ENCODE measurements at regions not wholly inside any gene's neighbourhood (a gene's known extent, or its start where the extent isn't known, plus 50 kb on each side); places are given as distances from the start of the nearest gene placed in this dataset.

DNA sequence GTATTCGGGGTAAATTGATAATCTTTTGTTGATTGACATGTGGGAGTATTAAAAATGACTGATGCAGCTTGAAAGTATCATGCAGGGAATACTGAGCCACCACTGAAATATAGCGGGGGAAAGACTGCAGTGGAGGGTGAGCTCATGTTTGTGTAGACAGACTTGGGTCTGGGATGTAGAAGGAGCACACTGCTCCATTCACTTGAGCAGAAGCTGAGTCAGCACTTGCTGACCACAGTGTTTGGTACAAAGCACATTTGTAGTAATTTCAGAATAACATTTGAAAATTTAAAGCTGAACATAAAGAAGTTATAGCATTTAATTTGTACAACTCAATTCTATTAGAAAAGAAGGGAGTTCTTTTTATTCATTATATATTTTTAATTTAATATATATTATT lies 304.3 kb upstream of the PRICKLE1 start:
- no peak for DNase-seq (ENCODE audit: low read depth)
- TF ChIP-seq, protein P1, sequence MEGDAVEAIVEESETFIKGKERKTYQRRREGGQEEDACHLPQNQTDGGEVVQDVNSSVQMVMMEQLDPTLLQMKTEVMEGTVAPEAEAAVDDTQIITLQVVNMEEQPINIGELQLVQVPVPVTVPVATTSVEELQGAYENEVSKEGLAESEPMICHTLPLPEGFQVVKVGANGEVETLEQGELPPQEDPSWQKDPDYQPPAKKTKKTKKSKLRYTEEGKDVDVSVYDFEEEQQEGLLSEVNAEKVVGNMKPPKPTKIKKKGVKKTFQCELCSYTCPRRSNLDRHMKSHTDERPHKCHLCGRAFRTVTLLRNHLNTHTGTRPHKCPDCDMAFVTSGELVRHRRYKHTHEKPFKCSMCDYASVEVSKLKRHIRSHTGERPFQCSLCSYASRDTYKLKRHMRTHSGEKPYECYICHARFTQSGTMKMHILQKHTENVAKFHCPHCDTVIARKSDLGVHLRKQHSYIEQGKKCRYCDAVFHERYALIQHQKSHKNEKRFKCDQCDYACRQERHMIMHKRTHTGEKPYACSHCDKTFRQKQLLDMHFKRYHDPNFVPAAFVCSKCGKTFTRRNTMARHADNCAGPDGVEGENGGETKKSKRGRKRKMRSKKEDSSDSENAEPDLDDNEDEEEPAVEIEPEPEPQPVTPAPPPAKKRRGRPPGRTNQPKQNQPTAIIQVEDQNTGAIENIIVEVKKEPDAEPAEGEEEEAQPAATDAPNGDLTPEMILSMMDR (IDR thresholded peaks at IDR 0.05; ENCODE audit: control insufficient read depth, insufficient read depth, low read depth, low read length, missing control alignments) = no peak
- no peak overlapping the region for H3K4me3 ChIP-seq (ENCODE audit: control insufficient read depth, low read depth, low read length)

DNA sequence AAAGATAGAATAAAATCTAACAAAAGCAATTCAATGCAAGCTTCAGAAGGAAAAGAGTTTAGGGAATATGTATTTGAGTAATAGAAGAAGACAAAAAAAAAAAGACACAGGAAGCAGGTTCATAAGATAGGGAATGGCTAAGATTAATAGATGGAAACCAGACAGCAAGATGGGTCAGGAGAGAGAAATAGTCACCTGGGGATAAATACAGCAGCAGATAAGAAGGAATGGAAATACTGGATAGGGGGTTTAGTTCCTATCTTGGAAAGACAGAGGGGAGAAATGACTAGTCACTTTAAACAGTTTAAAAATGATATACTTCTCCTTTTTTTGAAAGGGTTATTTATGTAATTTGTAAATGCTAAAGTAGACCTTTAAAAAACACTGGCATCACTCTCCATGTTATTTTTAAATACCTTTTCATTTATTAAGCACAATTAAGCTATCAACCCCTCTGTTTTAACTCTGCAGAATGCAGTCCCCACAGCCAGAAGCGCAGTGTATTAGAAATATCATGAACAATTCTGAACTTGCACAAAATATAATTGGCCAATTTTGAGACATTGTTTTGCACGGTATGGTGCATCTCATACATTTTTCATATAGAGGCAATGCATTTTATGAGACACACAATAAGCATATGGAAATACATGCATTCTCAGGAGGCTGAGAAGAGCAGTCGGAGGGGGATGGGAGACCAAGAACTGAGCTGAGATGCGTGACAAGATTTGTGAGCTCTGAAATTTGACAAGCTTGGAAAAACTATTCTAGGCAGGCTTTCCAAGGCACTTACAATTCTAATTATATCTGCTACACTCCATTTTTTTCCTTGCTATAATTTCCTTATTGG lies 303.4 kb upstream of the PRICKLE1 start:
- DNase-seq (ENCODE audit: low read depth) = no peak
- H3K4me3 ChIP-seq (ENCODE audit: control insufficient read depth, low read depth, low read length) = no peak overlapping the region
- TF ChIP-seq, protein P1 (IDR thresholded peaks at IDR 0.05; ENCODE audit: control insufficient read depth, insufficient read depth, low read depth, low read length, missing control alignments) = no peak

DNA sequence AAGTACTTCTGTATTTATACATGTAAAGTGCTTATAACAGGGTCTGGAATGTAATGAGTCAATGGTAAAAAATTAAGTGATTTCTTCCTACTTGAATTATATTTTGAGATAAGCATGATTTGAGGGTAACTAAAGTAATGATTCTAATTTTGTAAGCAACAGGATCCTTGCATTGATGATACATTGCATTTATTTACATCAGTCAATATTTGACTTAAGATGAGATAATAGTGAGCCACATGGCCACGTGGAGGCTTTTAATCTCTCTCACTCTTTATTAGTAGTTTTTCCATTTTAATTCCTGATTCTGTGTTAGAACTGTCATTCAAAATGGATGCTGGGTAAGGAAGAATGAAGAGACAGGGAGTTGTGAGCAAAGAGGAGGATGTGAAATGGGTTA lies 298.1 kb upstream of the PRICKLE1 start:
- TF ChIP-seq, protein P1 (IDR thresholded peaks at IDR 0.05; ENCODE audit: control insufficient read depth, insufficient read depth, low read depth, low read length, missing control alignments) = no peak
- no peak for DNase-seq (ENCODE audit: low read depth)
- no peak overlapping the region for H3K4me3 ChIP-seq (ENCODE audit: control insufficient read depth, low read depth, low read length)

DNA sequence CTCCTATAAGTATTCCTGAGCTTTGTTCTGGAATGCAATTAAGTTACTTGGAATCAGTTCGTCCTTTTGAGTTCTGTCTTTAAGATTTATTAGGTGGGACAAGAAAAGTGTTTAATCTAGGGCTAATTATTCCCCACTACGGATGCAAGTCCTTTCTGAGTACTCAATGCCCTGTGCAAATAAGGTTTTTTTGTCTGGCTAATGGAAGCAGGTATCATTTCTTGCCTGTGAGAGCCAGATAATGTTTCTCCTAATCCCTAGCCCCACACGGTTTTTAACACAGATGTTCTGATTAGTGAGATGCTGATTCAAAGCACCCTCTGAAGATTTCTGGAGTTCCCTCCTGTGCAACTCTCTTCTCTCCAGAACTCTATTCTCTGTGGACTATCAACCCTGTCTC lies 296.6 kb upstream of the PRICKLE1 start:
- DNase-seq (ENCODE audit: low read depth) = no peak
- no peak overlapping the region for H3K4me3 ChIP-seq (ENCODE audit: control insufficient read depth, low read depth, low read length)
- TF ChIP-seq, protein P1 (IDR thresholded peaks at IDR 0.05; ENCODE audit: control insufficient read depth, insufficient read depth, low read depth, low read length, missing control alignments) = no peak

DNA sequence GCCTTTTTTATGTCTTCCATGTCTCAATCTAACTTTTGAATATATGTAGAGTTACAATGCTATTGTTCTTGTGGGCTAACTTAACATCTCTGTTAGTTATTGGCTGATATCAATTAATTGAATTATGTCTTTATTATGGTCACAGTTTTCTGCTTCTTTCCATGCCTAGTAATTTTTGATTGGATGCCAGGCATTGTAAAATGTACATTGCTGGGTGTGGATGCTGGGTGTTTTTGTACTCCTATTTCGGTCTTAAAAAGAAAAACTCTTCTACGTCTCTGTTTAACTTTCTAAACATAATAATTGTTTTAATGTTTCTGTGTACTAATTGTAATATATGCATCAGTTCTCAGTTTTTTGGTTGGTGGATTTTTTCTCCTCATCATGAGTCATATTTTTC lies 296.1 kb upstream of the PRICKLE1 start:
- TF ChIP-seq, protein P1 (IDR thresholded peaks at IDR 0.05; ENCODE audit: control insufficient read depth, insufficient read depth, low read depth, low read length, missing control alignments) = no peak
- DNase-seq (ENCODE audit: low read depth) = no peak
- H3K4me3 ChIP-seq (ENCODE audit: control insufficient read depth, low read depth, low read length) = no peak overlapping the region

DNA sequence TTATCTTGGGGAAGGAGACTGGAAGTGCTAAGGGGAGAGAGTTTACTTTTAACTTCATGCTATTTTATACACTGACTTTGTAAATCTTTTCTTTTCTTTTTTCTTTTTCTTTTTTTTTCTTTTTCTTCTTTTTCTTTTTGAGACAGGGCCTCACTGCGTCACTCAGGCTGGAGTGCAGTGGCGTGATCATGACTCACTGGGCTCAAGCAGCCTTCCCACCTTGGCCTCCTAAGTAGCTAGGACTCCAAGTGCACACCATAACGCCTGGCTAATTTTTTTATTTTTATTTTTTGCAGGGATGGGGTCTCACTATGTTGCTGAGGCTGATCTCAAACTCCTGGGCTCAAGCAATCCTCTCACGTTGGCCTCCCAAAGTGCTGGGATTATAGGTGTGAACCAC lies 294.6 kb upstream of the PRICKLE1 start:
- DNase-seq (ENCODE audit: low read depth) = no peak
- TF ChIP-seq, protein P1 (IDR thresholded peaks at IDR 0.05; ENCODE audit: control insufficient read depth, insufficient read depth, low read depth, low read length, missing control alignments) = no peak
- H3K4me3 ChIP-seq (ENCODE audit: control insufficient read depth, low read depth, low read length) = no peak overlapping the region

All from AG09309 (cell line).